ENCODE measurements at regions not wholly inside any gene's neighbourhood (a gene's known extent, or its start where the extent isn't known, plus 50 kb on each side); places are given as distances from the start of the nearest gene placed in this dataset.

- ATAC-seq (ENCODE audit: low FRiP score in 2 of 2) (no peak), DNase-seq (no peak)
- no peaks in the 10 kb centered on the region for H3K36me3 ChIP-seq
- TF ChIP-seq EP300 (IDR thresholded peaks at IDR 0.05) = no peak
- no peak for TF ChIP-seq POLR2A (IDR thresholded peaks at IDR 0.05)
- no peak for TF ChIP-seq POLR2AphosphoS5 (IDR thresholded peaks at IDR 0.05)
- TF ChIP-seq CTCF (IDR thresholded peaks at IDR 0.05) = no peak
- H3K9me3 ChIP-seq = peaks cover 0 to 1% (median 0%) of the 10 kb centered on the region in 4 donors
- H3K4me1 ChIP-seq = no peaks in the 10 kb centered on the region
- 76 to 79% methylated on average over 4 of the region's 4 CpGs for WGBS, 2 donors
- no peak overlapping the region for H3K27ac ChIP-seq
- H3K27me3 ChIP-seq = no peaks in the 10 kb centered on the region
- H3K4me3 ChIP-seq = no peak overlapping the region
These were observed 115.5 kb downstream of the CCDC59 start for GRCh38 chr12:82242729-82243128.

GRCh38 chr12:82225871-82226270, 132.3 kb downstream of the CCDC59 start:
- DNase-seq (no peak), ATAC-seq (ENCODE audit: low FRiP score in 2 of 2) (no peak)
- Histone ChIP-seq H3K4me1 (no peaks in the 10 kb centered on the region), H3K4me3 (no peak overlapping the region), H3K9me3 (no peaks in the 10 kb centered on the region), H3K27ac (no peak overlapping the region), H3K36me3 (no peaks in the 10 kb centered on the region), H3K27me3 (no peaks in the 10 kb centered on the region)
- TF ChIP-seq CTCF (IDR thresholded peaks at IDR 0.05) (no peak), POLR2A (IDR thresholded peaks at IDR 0.05) (no peak), EP300 (IDR thresholded peaks at IDR 0.05) (no peak), POLR2AphosphoS5 (IDR thresholded peaks at IDR 0.05) (no peak)

GRCh38 chr12:82223426-82223825, 134.8 kb downstream of the CCDC59 start:
- WGBS, 2 donors = 80 to 83% methylated on average over 4 of the region's 4 CpGs
- no peak overlapping the region for H3K27ac ChIP-seq
- H3K9me3 ChIP-seq = no peaks in the 10 kb centered on the region
- TF ChIP-seq POLR2A (IDR thresholded peaks at IDR 0.05) (no peak), EP300 (IDR thresholded peaks at IDR 0.05) (no peak), CTCF (IDR thresholded peaks at IDR 0.05) (no peak), POLR2AphosphoS5 (IDR thresholded peaks at IDR 0.05) (no peak)
- DNase-seq (no peak), ATAC-seq (ENCODE audit: low FRiP score in 2 of 2) (no peak)
- H3K4me3 ChIP-seq = no peak overlapping the region
- no peaks in the 10 kb centered on the region for H3K27me3 ChIP-seq
- no peaks in the 10 kb centered on the region for H3K36me3 ChIP-seq
- no peaks in the 10 kb centered on the region for H3K4me1 ChIP-seq

GRCh38 chr12:82216475-82216874, 141.7 kb downstream of the CCDC59 start:
- TF ChIP-seq POLR2AphosphoS5 (IDR thresholded peaks at IDR 0.05) (no peak), EP300 (IDR thresholded peaks at IDR 0.05) (no peak), POLR2A (IDR thresholded peaks at IDR 0.05) (no peak), CTCF (IDR thresholded peaks at IDR 0.05) (no peak)
- H3K27me3 ChIP-seq = no peaks in the 10 kb centered on the region
- no peaks in the 10 kb centered on the region for H3K4me1 ChIP-seq
- H3K27ac ChIP-seq = no peak overlapping the region
- H3K4me3 ChIP-seq = no peak overlapping the region
- H3K36me3 ChIP-seq = no peaks in the 10 kb centered on the region
- peaks cover 0 to 5% (median 2%) of the 10 kb centered on the region in 4 donors for H3K9me3 ChIP-seq
- ATAC-seq (ENCODE audit: low FRiP score in 2 of 2) (no peak), DNase-seq (peak in 1 of 2 donors; percentile 51)
- 89% methylated on average over 6 of the region's 6 CpGs; no CpG with 5 or more reads in 1 of the 2 donors for WGBS, 2 donors

- ATAC-seq (ENCODE audit: low FRiP score in 2 of 2) (no peak), DNase-seq (no peak)
- no peak for TF ChIP-seq CTCF (IDR thresholded peaks at IDR 0.05)
- TF ChIP-seq EP300 (IDR thresholded peaks at IDR 0.05) = no peak
- TF ChIP-seq POLR2A (IDR thresholded peaks at IDR 0.05) = no peak
- no peak for TF ChIP-seq POLR2AphosphoS5 (IDR thresholded peaks at IDR 0.05)
- Histone ChIP-seq H3K9me3 (peaks cover 0 to 24% (median 9%) of the 10 kb centered on the region in 4 donors), H3K4me1 (no peaks in the 10 kb centered on the region), H3K27me3 (no peaks in the 10 kb centered on the region), H3K4me3 (no peak overlapping the region), H3K27ac (no peak overlapping the region), H3K36me3 (no peaks in the 10 kb centered on the region)
- WGBS, 2 donors = 48 to 59% methylated on average over 2 of the region's 2 CpGs
These were observed 144.4 kb downstream of the CCDC59 start for GRCh38 chr12:82213761-82214160.

All from upper lobe of left lung (tissue), 6 donors.